ENCODE measurements at regions not wholly inside any gene's neighbourhood (a gene's known extent, or its start where the extent isn't known, plus 50 kb on each side); places are given as distances from the start of the nearest gene placed in this dataset.

- no peak for TF ChIP-seq E2F3 (CRISPR knock-in tag; IDR thresholded peaks at IDR 0.05)
- TF ChIP-seq LCOR (CRISPR knock-in tag; IDR thresholded peaks at IDR 0.05), result peak; percentile 44; the same call in 1 of the 2 replicates
- no peak for TF ChIP-seq U2AF1 (optimal IDR thresholded peaks at IDR 0.05; ENCODE audit: low read depth, low read length)
- TF ChIP-seq RFX7 (CRISPR knock-in tag; IDR thresholded peaks at IDR 0.05), result no peak
- TF ChIP-seq ZNF354B (CRISPR knock-in tag; IDR thresholded peaks at IDR 0.05), result no peak
- TF ChIP-seq SMARCE1 (IDR thresholded peaks at IDR 0.05), result no peak
- no peak for TF ChIP-seq HES1 (IDR thresholded peaks at IDR 0.05; ENCODE audit: low read depth)
- no peak for TF ChIP-seq FOXJ2 (tag; IDR thresholded peaks at IDR 0.05)
- TF ChIP-seq CHD1 (IDR thresholded peaks at IDR 0.05; ENCODE audit: low read length), result no peak
- no peak for TF ChIP-seq NKRF (IDR thresholded peaks at IDR 0.05; ENCODE audit: borderline replicate concordance)
- TF ChIP-seq SOX6 (IDR thresholded peaks at IDR 0.05), result 0 out of 2 replicates have a peak, but pooled peaks have one; percentile 16
- TF ChIP-seq TRIM24 (IDR thresholded peaks at IDR 0.05), result peak; percentile 62 to 67; a peak in 3 of 4 replicates
- TF ChIP-seq RBM22 (IDR thresholded peaks at IDR 0.05; ENCODE audit: low read depth, low read length, poor library complexity, severe bottlenecking), result no peak
- TF ChIP-seq CHCHD3 (CRISPR knock-in tag; IDR thresholded peaks at IDR 0.05), result no peak
- TF ChIP-seq BRCA1 (IDR thresholded peaks at IDR 0.05), result no peak
- TF ChIP-seq BRCA1 (CRISPR knock-in tag; IDR thresholded peaks at IDR 0.05), result no peak
- no peak for TF ChIP-seq ZNF133 (CRISPR knock-in tag; IDR thresholded peaks at IDR 0.05)
- TF ChIP-seq BHLHE40 (IDR thresholded peaks at IDR 0.05; ENCODE audit: low read length), result no peak
- no peak for TF ChIP-seq ZHX1 (conservative IDR thresholded peaks at IDR 0.05; ENCODE audit: low read length)
- TF ChIP-seq NFIC (IDR thresholded peaks at IDR 0.05), result no peak
- TF ChIP-seq ZNF717 (CRISPR knock-in tag; IDR thresholded peaks at IDR 0.05), result no peak
- no peak for TF ChIP-seq ZNF175 (CRISPR knock-in tag; IDR thresholded peaks at IDR 0.05; ENCODE audit: low read depth)
- no peak for TF ChIP-seq RBM17 (IDR thresholded peaks at IDR 0.05; ENCODE audit: borderline replicate concordance, low read depth, low read length)
- TF ChIP-seq ZMIZ1 (IDR thresholded peaks at IDR 0.05; ENCODE audit: low read depth in 2 of 2, low read length in 2 of 2), result no peak
- peak; percentile 52 for TF ChIP-seq TAL1 (IDR thresholded peaks at IDR 0.05)
Observed at GRCh38 chr9:19901586-19901985, 112.7 kb upstream of the SLC24A2 start (continued).
